ENCODE measurements at regions not wholly inside any gene's neighbourhood (a gene's known extent, or its start where the extent isn't known, plus 50 kb on each side); places are given as distances from the start of the nearest gene placed in this dataset.

GRCh38 chr3:40624189-40624769 is 99.5 kb downstream of the ZNF621 start:
- TF ChIP-seq CTCF (IDR thresholded peaks at IDR 0.05; ENCODE audit: poor library complexity) = no peak
- TF ChIP-seq EZH2phosphoT487 (IDR thresholded peaks at IDR 0.05; ENCODE audit: low read depth, severe bottlenecking, unreplicated experiment) = no peak
- TF ChIP-seq EZH2 (IDR thresholded peaks at IDR 0.05; ENCODE audit: borderline replicate concordance) = no peak

All from hepatocyte (in vitro differentiated cells).